Stimulated activated CD8-positive, alpha-beta memory T cell treated with anti-CD3 and anti-CD28 coated beads, Interleukin-2, amount 100 ng/mL, for 48 hours (primary cell): ENCODE measurements at regions not wholly inside any gene's neighbourhood (a gene's known extent, or its start where the extent isn't known, plus 50 kb on each side); places are given as distances from the start of the nearest gene placed in this dataset.

ENCODE experiments used
- DNase-seq, 2 donors: peaks; one replicate each; pipeline ENCODE4 v3.0.0-alpha.2; 2020; ENCODE audit warnings: low read depth in 2 of 2

- DNase-seq = no peak
These were observed 439.7 kb upstream of the FANCL start for GRCh38 chr2:58680755-58681310.

- no peak for DNase-seq
These were observed 436.6 kb upstream of the FANCL start for GRCh38 chr2:58677748-58678147.

GRCh38 chr2:58671675-58672074 lies 430.6 kb upstream of the FANCL start:
- DNase-seq = no peak

- DNase-seq = no peak
These were observed 428.9 kb upstream of the FANCL start for GRCh38 chr2:58669998-58670397.

GRCh38 chr2:58667137-58667774 lies 426.1 kb upstream of the FANCL start:
- no peak for DNase-seq

GRCh38 chr2:58666323-58666970 lies 425.3 kb upstream of the FANCL start:
- DNase-seq = no peak

- DNase-seq = no peak
These were observed 424.0 kb upstream of the FANCL start for GRCh38 chr2:58665154-58665553.

GRCh38 chr2:58664523-58665151 lies 423.5 kb upstream of the FANCL start:
- DNase-seq = no peak

GRCh38 chr2:58660046-58660445 lies 418.9 kb upstream of the FANCL start:
- DNase-seq = no peak

- no peak for DNase-seq
These were observed 414.0 kb upstream of the FANCL start for GRCh38 chr2:58655152-58655551.

GRCh38 chr2:58651930-58652329 lies 410.8 kb upstream of the FANCL start:
- DNase-seq = no peak

GRCh38 chr2:58650781-58651180 lies 409.7 kb upstream of the FANCL start:
- DNase-seq = no peak

- DNase-seq = no peak
These were observed 408.6 kb upstream of the FANCL start for GRCh38 chr2:58649756-58650155.

- DNase-seq = no peak
These were observed 403.9 kb upstream of the FANCL start for GRCh38 chr2:58645017-58645416.

GRCh38 chr2:58644451-58644850 lies 403.3 kb upstream of the FANCL start:
- no peak for DNase-seq

- no peak for DNase-seq
These were observed 399.9 kb upstream of the FANCL start for GRCh38 chr2:58641001-58641400.

GRCh38 chr2:58640042-58640441 lies 398.9 kb upstream of the FANCL start:
- DNase-seq = no peak

- no peak for DNase-seq
These were observed 397.2 kb upstream of the FANCL start for GRCh38 chr2:58638256-58638805.

- DNase-seq = no peak
These were observed 395.7 kb upstream of the FANCL start for GRCh38 chr2:58636872-58637271.

- DNase-seq = no peak
These were observed 394.8 kb upstream of the FANCL start for GRCh38 chr2:58635801-58636375.

- DNase-seq = no peak
These were observed 393.7 kb upstream of the FANCL start for GRCh38 chr2:58634653-58635370.
